Neural cell (in vitro differentiated cells): ENCODE measurements at regions not wholly inside any gene's neighbourhood (a gene's known extent, or its start where the extent isn't known, plus 50 kb on each side); places are given as distances from the start of the nearest gene placed in this dataset.

Experiments
- H2AFZ ChIP-seq: fragments of 200-600, 300-800 bp; sonication (generic), shearing (Covaris generic); 2 replicates; pipeline ENCODE4 v1.6.0; 2014; ENCODE audit warnings: low read depth, mild to moderate bottlenecking, antibody characterized with exemption, low read length, moderate library complexity
- H3F3A ChIP-seq: fragments of 200-600 bp; shearing (Covaris generic); 2 replicates; pipeline ENCODE4 v1.6.1; 2016; ENCODE audit warnings: mild to moderate bottlenecking, moderate library complexity, mixed read lengths, antibody characterized with exemption, low read length; ENCODE audit not compliant: insufficient read depth, poor library complexity, severe bottlenecking
- H3K27ac ChIP-seq: fragments of 200-600, 300-800 bp; sonication (generic), shearing (Covaris generic); 2 replicates; pipeline ENCODE4 v1.5.1; 2014; ENCODE audit warnings: mild to moderate bottlenecking, low read length, moderate library complexity
- H3K27me3 ChIP-seq: fragments of 300-800, 200-600 bp; sonication (generic), shearing (Covaris generic); 2 replicates; pipeline ENCODE4 v1.6.0; 2014; ENCODE audit warnings: mild to moderate bottlenecking, low read depth, low read length, moderate library complexity; ENCODE audit not compliant: insufficient read depth
- H3K36me3 ChIP-seq: fragments of 300-800, 200-600 bp; sonication (generic), shearing (Covaris generic); 2 replicates; pipeline ENCODE4 v1.5.1; 2014; ENCODE audit warnings: mild to moderate bottlenecking, antibody characterized with exemption, low read length, moderate library complexity; ENCODE audit not compliant: insufficient read depth
- H3K4me2 ChIP-seq: fragments of 300-800, 200-600 bp; sonication (generic), shearing (Covaris generic); 2 replicates; pipeline ENCODE4 v1.6.0; 2014; ENCODE audit warnings: mild to moderate bottlenecking, low read length
- H3K4me3 ChIP-seq: fragments of 300-800, 200-600 bp; sonication (generic), shearing (Covaris generic); 2 replicates; pipeline ENCODE4 v1.5.1; 2014; ENCODE audit warnings: mild to moderate bottlenecking, low read length, moderate library complexity
- H3K79me2 ChIP-seq: fragments of 200-600 bp; shearing (Covaris generic); replicated peaks from 2 replicates; pipeline ENCODE4 v1.6.0; 2014; ENCODE audit warnings: mild to moderate bottlenecking, low read length, moderate library complexity; ENCODE audit not compliant: insufficient read depth
- H3K9ac ChIP-seq: fragments of 300-800, 200-600 bp; sonication (generic), shearing (Covaris generic); 2 replicates; pipeline ENCODE4 v1.6.1; 2016; ENCODE audit warnings: mild to moderate bottlenecking, low read length, mixed read lengths
- H3K9me2 ChIP-seq: fragments of 200-600 bp; shearing (Covaris generic); 2 replicates; pipeline ENCODE4 v1.6.1; 2016; ENCODE audit warnings: mild to moderate bottlenecking, low read length, mixed read lengths; ENCODE audit not compliant: insufficient read depth
- H3K9me3 ChIP-seq: fragments of 200-600, 300-800 bp; sonication (generic), shearing (Covaris generic); 2 replicates; pipeline ENCODE4 v1.6.1; 2016; ENCODE audit warnings: mild to moderate bottlenecking, mixed run types, low read length, moderate library complexity, mixed read lengths
- H4K20me1 ChIP-seq: fragments of 200-600 bp; shearing (Covaris generic); 2 replicates; pipeline ENCODE4 v1.6.1; 2016; ENCODE audit warnings: mild to moderate bottlenecking, mixed run types; ENCODE audit not compliant: insufficient read depth
- EP300 ChIP-seq: fragments of 450-650 bp; conservative IDR thresholded peaks from 2 replicates; pipeline ENCODE4 v1.6.1; 2014; ENCODE audit warnings: antibody characterized with exemption, mild to moderate bottlenecking, moderate library complexity; ENCODE audit not compliant: poor library complexity, severe bottlenecking
- EZH2 ChIP-seq: fragments of 200-600, 300-800 bp; shearing (Covaris generic), sonication (generic); IDR thresholded peaks from 2 replicates; pipeline ENCODE4 v1.6.1; 2014; ENCODE audit warnings: antibody characterized with exemption, low read length, borderline replicate concordance, mild to moderate bottlenecking; ENCODE audit not compliant: insufficient read depth, poor library complexity, severe bottlenecking
- MXI1 ChIP-seq: fragments of 450-650 bp; conservative IDR thresholded peaks from 2 replicates; pipeline ENCODE4 v1.6.1; 2014; ENCODE audit warnings: antibody characterized with exemption, mild to moderate bottlenecking; ENCODE audit not compliant: poor library complexity, severe bottlenecking
- POLR2AphosphoS5 ChIP-seq: IDR thresholded peaks from 2 replicates; pipeline ENCODE4 v1.6.1; 2012
- RAD21 ChIP-seq: fragments of 450-650 bp; conservative IDR thresholded peaks from 2 replicates; pipeline ENCODE4 v1.6.1; 2014; ENCODE audit warnings: antibody characterized with exemption, mild to moderate bottlenecking, moderate library complexity
- SMC3 ChIP-seq: fragments of 450-650 bp; conservative IDR thresholded peaks from 2 replicates; pipeline ENCODE4 v1.6.1; 2014; ENCODE audit warnings: antibody characterized with exemption, mild to moderate bottlenecking, moderate library complexity; ENCODE audit not compliant: poor library complexity
- TAF1 ChIP-seq: IDR thresholded peaks from 2 replicates; pipeline ENCODE4 v1.6.1; 2012; ENCODE audit warnings: low read depth
- TF ChIP-seq, protein P1 (sequence below): IDR thresholded peaks from 2 replicates; pipeline ENCODE4 v1.6.1; 2012; ENCODE audit warnings: borderline replicate concordance
- TF ChIP-seq, protein P2 (sequence below): fragments of 450-650 bp; IDR thresholded peaks from 2 replicates; pipeline ENCODE4 v1.5.1; 2014; ENCODE audit warnings: antibody characterized with exemption, mild to moderate bottlenecking, moderate library complexity; ENCODE audit not compliant: poor library complexity, severe bottlenecking

DNA sequence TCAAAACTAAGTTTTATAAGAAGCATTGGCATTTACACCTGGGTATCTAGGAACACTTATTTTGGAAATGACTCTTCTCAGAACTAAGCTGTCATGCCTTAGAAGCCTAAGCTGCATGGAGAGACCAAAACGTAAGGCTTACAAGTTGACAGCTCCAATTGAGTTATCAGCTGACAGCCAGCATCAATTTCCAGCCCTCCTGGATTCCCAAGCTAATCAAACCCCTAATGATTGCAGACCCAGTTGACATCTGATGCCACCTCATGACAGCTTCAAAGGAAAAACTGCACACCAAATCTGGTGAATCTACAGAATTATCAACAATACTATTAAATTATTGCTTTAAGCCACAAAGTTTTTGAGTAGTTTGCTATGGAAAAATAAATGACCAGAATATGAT is 187.6 kb upstream of the PRMT6 start:
- Histone ChIP-seq H3K27ac (no peak overlapping the region), H3F3A (peaks cover 7% of the 10 kb centered on the region), H3K36me3 (no peaks in the 10 kb centered on the region), H3K4me3 (no peak overlapping the region), H4K20me1 (no peaks in the 10 kb centered on the region), H3K9me2 (peaks cover 3% of the 10 kb centered on the region), H3K9me3 (no peaks in the 10 kb centered on the region), H2AFZ (no peak overlapping the region), H3K27me3 (no peaks in the 10 kb centered on the region), H3K9ac (no peak overlapping the region), H3K79me2 (no peaks in the 10 kb centered on the region), H3K4me2 (no peak overlapping the region)
- no peak for TF ChIP-seq RAD21
- TF ChIP-seq, protein P1, sequence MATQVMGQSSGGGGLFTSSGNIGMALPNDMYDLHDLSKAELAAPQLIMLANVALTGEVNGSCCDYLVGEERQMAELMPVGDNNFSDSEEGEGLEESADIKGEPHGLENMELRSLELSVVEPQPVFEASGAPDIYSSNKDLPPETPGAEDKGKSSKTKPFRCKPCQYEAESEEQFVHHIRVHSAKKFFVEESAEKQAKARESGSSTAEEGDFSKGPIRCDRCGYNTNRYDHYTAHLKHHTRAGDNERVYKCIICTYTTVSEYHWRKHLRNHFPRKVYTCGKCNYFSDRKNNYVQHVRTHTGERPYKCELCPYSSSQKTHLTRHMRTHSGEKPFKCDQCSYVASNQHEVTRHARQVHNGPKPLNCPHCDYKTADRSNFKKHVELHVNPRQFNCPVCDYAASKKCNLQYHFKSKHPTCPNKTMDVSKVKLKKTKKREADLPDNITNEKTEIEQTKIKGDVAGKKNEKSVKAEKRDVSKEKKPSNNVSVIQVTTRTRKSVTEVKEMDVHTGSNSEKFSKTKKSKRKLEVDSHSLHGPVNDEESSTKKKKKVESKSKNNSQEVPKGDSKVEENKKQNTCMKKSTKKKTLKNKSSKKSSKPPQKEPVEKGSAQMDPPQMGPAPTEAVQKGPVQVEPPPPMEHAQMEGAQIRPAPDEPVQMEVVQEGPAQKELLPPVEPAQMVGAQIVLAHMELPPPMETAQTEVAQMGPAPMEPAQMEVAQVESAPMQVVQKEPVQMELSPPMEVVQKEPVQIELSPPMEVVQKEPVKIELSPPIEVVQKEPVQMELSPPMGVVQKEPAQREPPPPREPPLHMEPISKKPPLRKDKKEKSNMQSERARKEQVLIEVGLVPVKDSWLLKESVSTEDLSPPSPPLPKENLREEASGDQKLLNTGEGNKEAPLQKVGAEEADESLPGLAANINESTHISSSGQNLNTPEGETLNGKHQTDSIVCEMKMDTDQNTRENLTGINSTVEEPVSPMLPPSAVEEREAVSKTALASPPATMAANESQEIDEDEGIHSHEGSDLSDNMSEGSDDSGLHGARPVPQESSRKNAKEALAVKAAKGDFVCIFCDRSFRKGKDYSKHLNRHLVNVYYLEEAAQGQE: no peak
- peak; percentile 74 for TF ChIP-seq POLR2AphosphoS5
- no peak for TF ChIP-seq EZH2
- TF ChIP-seq TAF1: no peak
- peak; percentile 94 for TF ChIP-seq EP300
- no peak for TF ChIP-seq MXI1
- no peak for TF ChIP-seq SMC3
- TF ChIP-seq, protein P2, sequence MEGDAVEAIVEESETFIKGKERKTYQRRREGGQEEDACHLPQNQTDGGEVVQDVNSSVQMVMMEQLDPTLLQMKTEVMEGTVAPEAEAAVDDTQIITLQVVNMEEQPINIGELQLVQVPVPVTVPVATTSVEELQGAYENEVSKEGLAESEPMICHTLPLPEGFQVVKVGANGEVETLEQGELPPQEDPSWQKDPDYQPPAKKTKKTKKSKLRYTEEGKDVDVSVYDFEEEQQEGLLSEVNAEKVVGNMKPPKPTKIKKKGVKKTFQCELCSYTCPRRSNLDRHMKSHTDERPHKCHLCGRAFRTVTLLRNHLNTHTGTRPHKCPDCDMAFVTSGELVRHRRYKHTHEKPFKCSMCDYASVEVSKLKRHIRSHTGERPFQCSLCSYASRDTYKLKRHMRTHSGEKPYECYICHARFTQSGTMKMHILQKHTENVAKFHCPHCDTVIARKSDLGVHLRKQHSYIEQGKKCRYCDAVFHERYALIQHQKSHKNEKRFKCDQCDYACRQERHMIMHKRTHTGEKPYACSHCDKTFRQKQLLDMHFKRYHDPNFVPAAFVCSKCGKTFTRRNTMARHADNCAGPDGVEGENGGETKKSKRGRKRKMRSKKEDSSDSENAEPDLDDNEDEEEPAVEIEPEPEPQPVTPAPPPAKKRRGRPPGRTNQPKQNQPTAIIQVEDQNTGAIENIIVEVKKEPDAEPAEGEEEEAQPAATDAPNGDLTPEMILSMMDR: no peak

DNA sequence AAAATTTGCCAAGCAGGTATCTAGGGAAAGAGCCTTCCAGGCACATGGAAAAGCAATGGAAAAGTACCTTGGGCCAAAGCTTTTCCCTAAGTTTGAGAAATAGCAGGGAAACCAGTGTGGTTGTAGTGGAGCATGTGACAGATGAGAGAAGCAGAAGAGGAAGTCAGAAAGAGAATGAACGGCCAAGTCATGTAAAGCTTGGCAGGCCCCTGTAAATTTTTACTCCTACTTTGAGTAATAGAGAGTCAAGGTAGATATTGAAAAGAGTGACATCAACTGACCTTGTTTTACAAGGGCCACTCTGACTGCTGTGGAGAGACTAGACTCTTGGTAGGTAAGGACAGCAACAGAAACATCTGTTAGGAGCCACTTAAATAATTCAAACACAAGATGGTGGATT is 180.9 kb upstream of the PRMT6 start:
- Histone ChIP-seq H3F3A (no peaks in the 10 kb centered on the region), H3K9ac (no peak overlapping the region), H3K9me3 (no peaks in the 10 kb centered on the region), H3K9me2 (no peaks in the 10 kb centered on the region), H3K27me3 (peaks cover 15% of the 10 kb centered on the region), H3K36me3 (no peaks in the 10 kb centered on the region), H2AFZ (no peak overlapping the region), H3K4me3 (no peak overlapping the region), H3K4me2 (no peak overlapping the region), H3K27ac (no peak overlapping the region), H4K20me1 (no peaks in the 10 kb centered on the region), H3K79me2 (no peaks in the 10 kb centered on the region)
- TF ChIP-seq POLR2AphosphoS5 (no peak), EZH2 (no peak), RAD21 (no peak), TAF1 (no peak), MXI1 (no peak), SMC3 (no peak), EP300 (no peak)
- TF ChIP-seq, protein P1: no peak
- TF ChIP-seq, protein P2: no peak
